Ishikawa (cell line): ENCODE measurements at regions not wholly inside any gene's neighbourhood (a gene's known extent, or its start where the extent isn't known, plus 50 kb on each side); places are given as distances from the start of the nearest gene placed in this dataset.
A peak's percentile ranks its signal among the peaks of the same experiment; 100 is the strongest.

Experiments used
- CEBPB ChIP-seq: IDR thresholded peaks from 2 replicates; pipeline ENCODE4 v1.6.1; 2012
- CREB1 ChIP-seq: IDR thresholded peaks from 2 replicates; pipeline ENCODE4 v1.6.1; 2012; ENCODE audit warnings: low read depth
- EGR1 ChIP-seq: IDR thresholded peaks from 2 replicates; pipeline ENCODE4 v1.6.1; 2012
- EP300 ChIP-seq: IDR thresholded peaks from 2 replicates; pipeline ENCODE4 v1.6.1; 2012; ENCODE audit warnings: borderline replicate concordance
- FOXM1 ChIP-seq: IDR thresholded peaks from 2 replicates; pipeline ENCODE4 v1.6.1; 2012; ENCODE audit warnings: low read depth, borderline replicate concordance
- NFIC ChIP-seq: IDR thresholded peaks from 2 replicates; pipeline ENCODE4 v1.6.1; 2012
- RAD21 ChIP-seq: IDR thresholded peaks from 2 replicates; pipeline ENCODE4 v1.6.1; 2012; ENCODE audit warnings: low read depth
- TAF1 ChIP-seq: IDR thresholded peaks from 2 replicates; pipeline ENCODE4 v1.6.1; 2012; ENCODE audit warnings: low read depth, mild to moderate bottlenecking
- TCF12 ChIP-seq: IDR thresholded peaks from 2 replicates; pipeline ENCODE4 v1.6.1; 2012; ENCODE audit warnings: low read depth
- TEAD4 ChIP-seq: IDR thresholded peaks from 2 replicates; pipeline ENCODE4 v1.6.1; 2012
- YY1 ChIP-seq: IDR thresholded peaks from 2 replicates; pipeline ENCODE4 v1.6.1; 2012; ENCODE audit warnings: low read depth
- ZBTB7A ChIP-seq: IDR thresholded peaks from 2 replicates; pipeline ENCODE4 v1.6.1; 2012; ENCODE audit warnings: low read depth
- TF ChIP-seq, protein P1 (sequence below): IDR thresholded peaks from 2 replicates; pipeline ENCODE4 v1.6.1; 2012
- TF ChIP-seq, protein P2 (sequence below): IDR thresholded peaks from 2 replicates; pipeline ENCODE4 v1.6.1; 2012
- TF ChIP-seq, protein P3 (sequence below): IDR thresholded peaks from 2 replicates; pipeline ENCODE4 v1.6.1; 2012; ENCODE audit warnings: low read depth, mild to moderate bottlenecking

DNA sequence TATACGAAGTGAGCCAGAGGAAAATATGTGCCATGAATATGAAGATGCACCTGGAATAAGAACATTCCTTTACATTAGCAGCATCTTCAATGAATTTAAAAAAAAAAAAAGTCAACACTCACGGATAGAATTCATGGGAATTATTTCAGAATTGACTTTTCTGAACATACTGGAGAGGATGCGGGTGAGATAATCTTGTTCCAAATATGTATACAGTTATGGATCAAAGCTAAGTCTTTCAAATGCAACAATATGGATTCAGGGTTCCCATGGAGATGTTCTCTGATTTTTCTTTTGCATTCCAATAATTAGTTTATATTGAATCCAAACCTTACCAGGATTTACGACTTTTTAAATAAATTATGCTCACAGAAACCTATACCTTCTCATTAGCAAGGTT, 1660.7 kb downstream of the SLITRK1 start:
- TF ChIP-seq, protein P1, sequence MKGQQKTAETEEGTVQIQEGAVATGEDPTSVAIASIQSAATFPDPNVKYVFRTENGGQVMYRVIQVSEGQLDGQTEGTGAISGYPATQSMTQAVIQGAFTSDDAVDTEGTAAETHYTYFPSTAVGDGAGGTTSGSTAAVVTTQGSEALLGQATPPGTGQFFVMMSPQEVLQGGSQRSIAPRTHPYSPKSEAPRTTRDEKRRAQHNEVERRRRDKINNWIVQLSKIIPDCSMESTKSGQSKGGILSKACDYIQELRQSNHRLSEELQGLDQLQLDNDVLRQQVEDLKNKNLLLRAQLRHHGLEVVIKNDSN = no peak
- TF ChIP-seq TAF1 (no peak), TEAD4 (no peak), YY1 (no peak), EGR1 (no peak), CREB1 (no peak), ZBTB7A (no peak), FOXM1 (no peak), EP300 (no peak), NFIC (no peak), CEBPB (no peak), TCF12 (no peak), RAD21 (no peak)
- TF ChIP-seq, protein P2, sequence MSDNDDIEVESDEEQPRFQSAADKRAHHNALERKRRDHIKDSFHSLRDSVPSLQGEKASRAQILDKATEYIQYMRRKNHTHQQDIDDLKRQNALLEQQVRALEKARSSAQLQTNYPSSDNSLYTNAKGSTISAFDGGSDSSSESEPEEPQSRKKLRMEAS = no peak
- TF ChIP-seq, protein P3, sequence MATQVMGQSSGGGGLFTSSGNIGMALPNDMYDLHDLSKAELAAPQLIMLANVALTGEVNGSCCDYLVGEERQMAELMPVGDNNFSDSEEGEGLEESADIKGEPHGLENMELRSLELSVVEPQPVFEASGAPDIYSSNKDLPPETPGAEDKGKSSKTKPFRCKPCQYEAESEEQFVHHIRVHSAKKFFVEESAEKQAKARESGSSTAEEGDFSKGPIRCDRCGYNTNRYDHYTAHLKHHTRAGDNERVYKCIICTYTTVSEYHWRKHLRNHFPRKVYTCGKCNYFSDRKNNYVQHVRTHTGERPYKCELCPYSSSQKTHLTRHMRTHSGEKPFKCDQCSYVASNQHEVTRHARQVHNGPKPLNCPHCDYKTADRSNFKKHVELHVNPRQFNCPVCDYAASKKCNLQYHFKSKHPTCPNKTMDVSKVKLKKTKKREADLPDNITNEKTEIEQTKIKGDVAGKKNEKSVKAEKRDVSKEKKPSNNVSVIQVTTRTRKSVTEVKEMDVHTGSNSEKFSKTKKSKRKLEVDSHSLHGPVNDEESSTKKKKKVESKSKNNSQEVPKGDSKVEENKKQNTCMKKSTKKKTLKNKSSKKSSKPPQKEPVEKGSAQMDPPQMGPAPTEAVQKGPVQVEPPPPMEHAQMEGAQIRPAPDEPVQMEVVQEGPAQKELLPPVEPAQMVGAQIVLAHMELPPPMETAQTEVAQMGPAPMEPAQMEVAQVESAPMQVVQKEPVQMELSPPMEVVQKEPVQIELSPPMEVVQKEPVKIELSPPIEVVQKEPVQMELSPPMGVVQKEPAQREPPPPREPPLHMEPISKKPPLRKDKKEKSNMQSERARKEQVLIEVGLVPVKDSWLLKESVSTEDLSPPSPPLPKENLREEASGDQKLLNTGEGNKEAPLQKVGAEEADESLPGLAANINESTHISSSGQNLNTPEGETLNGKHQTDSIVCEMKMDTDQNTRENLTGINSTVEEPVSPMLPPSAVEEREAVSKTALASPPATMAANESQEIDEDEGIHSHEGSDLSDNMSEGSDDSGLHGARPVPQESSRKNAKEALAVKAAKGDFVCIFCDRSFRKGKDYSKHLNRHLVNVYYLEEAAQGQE = no peak

DNA sequence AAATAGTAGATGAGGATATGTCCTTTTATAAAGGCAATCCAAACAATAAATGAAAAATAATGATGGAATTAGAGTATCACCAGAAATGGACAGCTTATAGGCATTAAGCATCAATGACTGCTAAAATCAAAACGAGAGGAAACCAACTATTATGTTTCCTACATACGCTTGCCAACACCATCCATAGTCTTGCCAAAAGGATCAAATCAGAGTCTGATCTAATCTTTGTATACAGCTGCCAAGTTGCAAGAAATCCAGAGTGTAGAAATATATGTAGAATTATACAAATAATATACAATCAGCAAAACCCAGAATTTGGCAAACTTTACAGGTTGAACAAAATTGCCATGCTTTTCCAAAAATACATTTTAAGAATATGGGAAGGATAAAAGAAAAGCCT, 1661.6 kb downstream of the SLITRK1 start:
- no peak for TF ChIP-seq CEBPB
- TF ChIP-seq NFIC = no peak
- TF ChIP-seq FOXM1 = no peak
- TF ChIP-seq TCF12 = no peak
- no peak for TF ChIP-seq EP300
- TF ChIP-seq EGR1 = no peak
- TF ChIP-seq TEAD4 = no peak
- TF ChIP-seq RAD21 = no peak
- no peak for TF ChIP-seq TAF1
- TF ChIP-seq YY1 = no peak
- TF ChIP-seq, protein P1 = no peak
- TF ChIP-seq, protein P3 = no peak
- no peak for TF ChIP-seq CREB1
- TF ChIP-seq, protein P2 = no peak
- no peak for TF ChIP-seq ZBTB7A

DNA sequence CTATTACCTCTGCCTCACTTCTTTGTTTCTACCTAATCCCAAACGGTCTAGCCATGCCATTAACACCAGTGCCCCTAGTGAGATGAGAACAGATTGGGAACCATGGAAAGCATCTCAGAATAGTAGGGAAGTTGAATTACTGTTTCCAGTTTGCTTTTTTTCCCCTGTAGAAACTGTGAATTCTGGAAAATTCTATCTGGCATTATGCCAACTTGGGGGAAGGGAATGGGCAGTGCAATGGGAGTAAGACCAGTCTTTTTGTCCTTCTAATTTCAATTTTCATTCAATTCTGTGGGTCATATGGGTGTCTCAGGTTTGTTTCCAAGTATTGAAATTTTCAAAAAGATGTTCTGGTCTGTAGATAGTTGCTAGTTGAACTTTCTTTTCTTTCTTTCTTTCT, 1666.1 kb downstream of the SLITRK1 start:
- TF ChIP-seq NFIC (peak; percentile 30; the same call in 1 of the 2 replicates), CREB1 (no peak), RAD21 (no peak)

DNA sequence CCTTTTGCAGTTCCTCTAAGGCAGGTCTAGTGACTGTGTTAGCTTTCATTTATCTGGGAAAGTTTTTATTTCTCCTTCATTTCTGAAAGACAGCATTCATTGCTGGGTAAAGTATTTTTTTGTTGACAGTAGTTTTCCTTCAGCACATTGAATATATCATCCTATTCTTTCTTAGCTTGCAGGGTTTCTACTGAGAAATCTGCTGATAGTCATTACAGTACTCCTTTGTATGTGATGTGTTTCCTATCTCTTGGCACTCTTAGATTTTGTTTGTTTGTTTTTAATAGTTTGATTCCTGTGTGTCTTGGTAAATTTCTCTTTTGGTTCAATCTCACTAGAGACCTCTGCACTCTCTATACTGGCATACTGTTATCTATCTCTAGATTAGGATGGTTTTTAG, 1667.9 kb downstream of the SLITRK1 start:
- no peak for TF ChIP-seq FOXM1
- TF ChIP-seq EGR1 = no peak
- no peak for TF ChIP-seq RAD21
- TF ChIP-seq, protein P2 = no peak
- TF ChIP-seq NFIC = no peak
- TF ChIP-seq TEAD4 = no peak
- no peak for TF ChIP-seq CREB1
- no peak for TF ChIP-seq TCF12
- TF ChIP-seq, protein P1 = no peak
- TF ChIP-seq CEBPB = no peak
- no peak for TF ChIP-seq TAF1
- TF ChIP-seq, protein P3 = no peak
- TF ChIP-seq YY1 = no peak
- no peak for TF ChIP-seq EP300
